ENCODE measurements at regions not wholly inside any gene's neighbourhood (a gene's known extent, or its start where the extent isn't known, plus 50 kb on each side); places are given as distances from the start of the nearest gene placed in this dataset.

GRCh38 chr2:14761118-14761517, 128.6 kb downstream of the LRATD1 start:
- Histone ChIP-seq H3K79me2 (ENCODE audit: control insufficient read depth, insufficient read depth, low read length) (no peaks in the 10 kb centered on the region), H3K36me3 (replicated peaks in 1 of 2; ENCODE audit: control extremely low read depth in 1 of 2, control insufficient read depth in 1 of 2, extremely low read depth in 1 of 2, insufficient read depth in 2 of 2, low read length in 1 of 2) (no peaks in the 10 kb centered on the region), H3K9me3 (ENCODE audit: control extremely low read depth in 1 of 3, control insufficient read depth in 2 of 3, insufficient read depth in 1 of 3, low read length in 2 of 3) (peaks cover 0 to 5% (median 0%) of the 10 kb centered on the region in 3 donors), H3K27me3 (replicated peaks in 1 of 4; ENCODE audit: control extremely low read depth in 1 of 4, control insufficient read depth in 3 of 4, insufficient read depth in 4 of 4, low read length in 3 of 4) (no peaks in the 10 kb centered on the region), H2AFZ (ENCODE audit: insufficient read depth, low read depth, low read length, poor library complexity, severe bottlenecking) (no peak overlapping the region), H3K4me3 (ENCODE audit: control extremely low read depth in 1 of 5, extremely low read depth in 1 of 5, insufficient read depth in 1 of 5, low read depth in 2 of 5, low read length in 4 of 5) (no peak overlapping the region), H3K4me2 (replicated peaks; ENCODE audit: low read depth, low read length, poor library complexity, severe bottlenecking) (no peak overlapping the region), H3K27ac (ENCODE audit: low read length in 2 of 2) (no peak overlapping the region), H3K9ac (ENCODE audit: low read length) (no peak overlapping the region), H4K20me1 (ENCODE audit: control insufficient read depth, insufficient read depth, low read length, poor library complexity, severe bottlenecking) (no peaks in the 10 kb centered on the region), H3K4me1 (ENCODE audit: control insufficient read depth in 2 of 2, insufficient read depth in 2 of 2, low read length in 2 of 2) (no peaks in the 10 kb centered on the region)
- ChIA-PET CTCF (no interaction called here), POLR2A (no interaction called here)
- Mint-ChIP-seq H3K4me1 (no peaks in the 10 kb centered on the region), H3K4me3 (no peak overlapping the region), H3K27me3 (no peaks in the 10 kb centered on the region), H3K9me3 (ENCODE audit: insufficient read depth) (no peaks in the 10 kb centered on the region), H3K27ac (no peak overlapping the region)
- ATAC-seq (ENCODE audit: low read depth), result no peak
- intact Hi-C loops (cut with micrococcal nuclease), result no loop called here
- no peak for DNase-seq
- WGBS (ENCODE audit: insufficient coverage), result 87% methylated on average over 11 of the region's 11 CpGs
- TF ChIP-seq, protein P1, sequence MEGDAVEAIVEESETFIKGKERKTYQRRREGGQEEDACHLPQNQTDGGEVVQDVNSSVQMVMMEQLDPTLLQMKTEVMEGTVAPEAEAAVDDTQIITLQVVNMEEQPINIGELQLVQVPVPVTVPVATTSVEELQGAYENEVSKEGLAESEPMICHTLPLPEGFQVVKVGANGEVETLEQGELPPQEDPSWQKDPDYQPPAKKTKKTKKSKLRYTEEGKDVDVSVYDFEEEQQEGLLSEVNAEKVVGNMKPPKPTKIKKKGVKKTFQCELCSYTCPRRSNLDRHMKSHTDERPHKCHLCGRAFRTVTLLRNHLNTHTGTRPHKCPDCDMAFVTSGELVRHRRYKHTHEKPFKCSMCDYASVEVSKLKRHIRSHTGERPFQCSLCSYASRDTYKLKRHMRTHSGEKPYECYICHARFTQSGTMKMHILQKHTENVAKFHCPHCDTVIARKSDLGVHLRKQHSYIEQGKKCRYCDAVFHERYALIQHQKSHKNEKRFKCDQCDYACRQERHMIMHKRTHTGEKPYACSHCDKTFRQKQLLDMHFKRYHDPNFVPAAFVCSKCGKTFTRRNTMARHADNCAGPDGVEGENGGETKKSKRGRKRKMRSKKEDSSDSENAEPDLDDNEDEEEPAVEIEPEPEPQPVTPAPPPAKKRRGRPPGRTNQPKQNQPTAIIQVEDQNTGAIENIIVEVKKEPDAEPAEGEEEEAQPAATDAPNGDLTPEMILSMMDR (IDR thresholded peaks at IDR 0.05), result no peak
- TF ChIP-seq EZH2 (IDR thresholded peaks at IDR 0.05; ENCODE audit: borderline replicate concordance, insufficient read depth, low read depth, low read length, poor library complexity, severe bottlenecking), result no peak

DNA sequence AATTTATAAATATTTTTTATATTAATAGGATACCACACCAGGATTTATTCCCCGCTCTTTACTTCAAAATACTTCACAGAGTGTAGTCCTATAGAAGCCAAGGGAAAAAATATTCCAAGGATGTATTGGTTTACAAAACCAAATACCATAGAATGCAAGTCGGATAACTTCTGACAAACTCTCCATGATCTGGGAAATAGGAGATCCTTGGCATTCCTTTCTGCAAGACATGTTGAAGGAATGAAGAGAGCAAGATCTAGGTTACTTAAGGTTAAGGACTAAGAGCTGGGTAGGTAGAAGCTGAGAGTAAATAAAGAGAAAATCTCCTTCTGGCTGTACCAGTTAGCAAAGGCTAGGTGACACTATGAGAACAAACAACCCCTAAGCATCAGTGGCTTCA, 141.2 kb downstream of the LRATD1 start:
- Histone ChIP-seq H3K36me3 (replicated peaks in 1 of 2; ENCODE audit: control extremely low read depth in 1 of 2, control insufficient read depth in 1 of 2, extremely low read depth in 1 of 2, insufficient read depth in 2 of 2, low read length in 1 of 2) (no peaks in the 10 kb centered on the region), H3K27ac (ENCODE audit: low read length in 2 of 2) (no peak overlapping the region), H3K27me3 (replicated peaks in 1 of 4; ENCODE audit: control extremely low read depth in 1 of 4, control insufficient read depth in 3 of 4, insufficient read depth in 4 of 4, low read length in 3 of 4) (no peaks in the 10 kb centered on the region), H3K4me1 (ENCODE audit: control insufficient read depth in 2 of 2, insufficient read depth in 2 of 2, low read length in 2 of 2) (no peaks in the 10 kb centered on the region), H3K9ac (ENCODE audit: low read length) (no peak overlapping the region), H3K9me3 (ENCODE audit: control extremely low read depth in 1 of 3, control insufficient read depth in 2 of 3, insufficient read depth in 1 of 3, low read length in 2 of 3) (no peaks in the 10 kb centered on the region), H2AFZ (ENCODE audit: insufficient read depth, low read depth, low read length, poor library complexity, severe bottlenecking) (no peak overlapping the region), H3K79me2 (ENCODE audit: control insufficient read depth, insufficient read depth, low read length) (no peaks in the 10 kb centered on the region), H4K20me1 (ENCODE audit: control insufficient read depth, insufficient read depth, low read length, poor library complexity, severe bottlenecking) (no peaks in the 10 kb centered on the region), H3K4me3 (ENCODE audit: control extremely low read depth in 1 of 5, extremely low read depth in 1 of 5, insufficient read depth in 1 of 5, low read depth in 2 of 5, low read length in 4 of 5) (no peak overlapping the region), H3K4me2 (replicated peaks; ENCODE audit: low read depth, low read length, poor library complexity, severe bottlenecking) (no peak overlapping the region)
- Mint-ChIP-seq H3K4me3 (no peak overlapping the region), H3K27me3 (no peaks in the 10 kb centered on the region), H3K4me1 (no peaks in the 10 kb centered on the region), H3K9me3 (ENCODE audit: insufficient read depth) (no peaks in the 10 kb centered on the region), H3K27ac (no peak overlapping the region)
- no peak for TF ChIP-seq EZH2 (IDR thresholded peaks at IDR 0.05; ENCODE audit: borderline replicate concordance, insufficient read depth, low read depth, low read length, poor library complexity, severe bottlenecking)
- TF ChIP-seq, protein P1 (IDR thresholded peaks at IDR 0.05), result no peak
- no peak for ATAC-seq (ENCODE audit: low read depth)
- ChIA-PET CTCF (no interaction called here), POLR2A (no interaction called here)
- intact Hi-C loops (cut with micrococcal nuclease), result no loop called here
- DNase-seq, result no peak
- WGBS (ENCODE audit: insufficient coverage), result no CpG with 5 or more reads among the region's 2 CpGs

All from B cell (primary cell).